ENCODE measurements at regions not wholly inside any gene's neighbourhood (a gene's known extent, or its start where the extent isn't known, plus 50 kb on each side); places are given as distances from the start of the nearest gene placed in this dataset.
A peak's percentile ranks its signal among the peaks of the same experiment; 100 is the strongest.

- CTCF ChIA-PET = interaction anchor here (0.7 kb wide), 1 partner anchor 128 kb away, joined by 3 read pairs; no protein-coding TSS in a partner anchor
- Histone ChIP-seq H3K4me2 (no peak overlapping the region), H3K9me3 (no peaks in the 10 kb centered on the region), H3K4me3 (no peak overlapping the region), H3K4me1 (no peaks in the 10 kb centered on the region), H3K27ac (no peak overlapping the region)
- 14% methylated on average over 2 of the region's 2 CpGs for WGBS (ENCODE audit: missing lambda C conversion rate)
- DNase-seq (ENCODE audit: low read depth in 1 of 2, low spot score in 1 of 2) (no peak), FAIRE-seq (peak; percentile 32), ATAC-seq (no peak)
- POLR2A ChIA-PET = no interaction called here
- TF ChIP-seq HMGXB4 (CRISPR knock-in tag; IDR thresholded peaks at IDR 0.05; ENCODE audit: borderline replicate concordance) (no peak), EHF (CRISPR knock-in tag; IDR thresholded peaks at IDR 0.05) (no peak), RAD21 (conservative IDR thresholded peaks at IDR 0.05 in 1 of 2, IDR thresholded peaks at IDR 0.05 in 1 of 2) (no peak), MAX (IDR thresholded peaks at IDR 0.05) (no peak), HOXA7 (CRISPR knock-in tag; IDR thresholded peaks at IDR 0.05) (no peak), CHD2 (IDR thresholded peaks at IDR 0.05; ENCODE audit: low read length, partially characterized antibody) (no peak), ZNF302 (CRISPR knock-in tag; IDR thresholded peaks at IDR 0.05) (no peak), BHLHE40 (IDR thresholded peaks at IDR 0.05; ENCODE audit: low read depth, low read length) (no peak), ELK1 (IDR thresholded peaks at IDR 0.05; ENCODE audit: low read depth, low read length) (no peak), SREBF2 (IDR thresholded peaks at IDR 0.05) (no peak), TP53 (CRISPR knock-in tag; IDR thresholded peaks at IDR 0.05) (no peak), REST (IDR thresholded peaks at IDR 0.05) (no peak), GATA3 (IDR thresholded peaks at IDR 0.05; ENCODE audit: borderline replicate concordance) (no peak), ATOH8 (CRISPR knock-in tag; IDR thresholded peaks at IDR 0.05; ENCODE audit: low read depth) (no peak), HOXB13 (CRISPR knock-in tag; IDR thresholded peaks at IDR 0.05; ENCODE audit: low read depth) (no peak), EHMT2 (IDR thresholded peaks at IDR 0.05; ENCODE audit: low read depth) (no peak), RNF2 (IDR thresholded peaks at IDR 0.05; ENCODE audit: borderline replicate concordance, low read depth) (no peak), CBX2 (IDR thresholded peaks at IDR 0.05; ENCODE audit: borderline replicate concordance, low read depth) (no peak), HDAC2 (IDR thresholded peaks at IDR 0.05) (no peak)
Observed at GRCh38 chr7:41084381-41084780, 618.5 kb downstream of the INHBA start.

- Histone ChIP-seq H3K4me1 (no peaks in the 10 kb centered on the region), H3K9me3 (no peaks in the 10 kb centered on the region), H3K27ac (no peak overlapping the region), H3K4me2 (no peak overlapping the region), H3K4me3 (no peak overlapping the region)
- DNase-seq (ENCODE audit: low read depth in 1 of 2, low spot score in 1 of 2) = no peak
- CTCF ChIA-PET = no interaction called here
- no peak for ATAC-seq
- POLR2A ChIA-PET = no interaction called here
- no peak for FAIRE-seq
- TF ChIP-seq BHLHE40 (IDR thresholded peaks at IDR 0.05; ENCODE audit: low read depth, low read length) (no peak), POLR2A (IDR thresholded peaks at IDR 0.05; ENCODE audit: low read length) (no peak), EP300 (IDR thresholded peaks at IDR 0.05) (no peak), HOXB5 (CRISPR knock-in tag; IDR thresholded peaks at IDR 0.05) (no peak), RNF2 (IDR thresholded peaks at IDR 0.05; ENCODE audit: borderline replicate concordance, low read depth) (no peak), CBX8 (IDR thresholded peaks at IDR 0.05) (no peak), ESRRA (IDR thresholded peaks at IDR 0.05; ENCODE audit: borderline replicate concordance, low read length) (no peak), HEYL (CRISPR knock-in tag; IDR thresholded peaks at IDR 0.05) (no peak), RAD21 (conservative IDR thresholded peaks at IDR 0.05 in 1 of 2, IDR thresholded peaks at IDR 0.05 in 1 of 2) (no peak), RARB (CRISPR knock-in tag; IDR thresholded peaks at IDR 0.05) (no peak), MAZ (IDR thresholded peaks at IDR 0.05; ENCODE audit: borderline replicate concordance, low read depth, low read length) (no peak), JUNB (IDR thresholded peaks at IDR 0.05) (no peak), ZC3H11A (IDR thresholded peaks at IDR 0.05) (no peak), RCOR1 (IDR thresholded peaks at IDR 0.05; ENCODE audit: low read depth, low read length) (no peak), PBX3 (IDR thresholded peaks at IDR 0.05) (no peak), ZFP36 (IDR thresholded peaks at IDR 0.05; ENCODE audit: borderline replicate concordance, partially characterized antibody) (no peak)
- 31% methylated on average over 3 of the region's 3 CpGs for WGBS (ENCODE audit: missing lambda C conversion rate)
Observed at GRCh38 chr7:41069635-41070034, 633.3 kb downstream of the INHBA start.

Measured in A549 (cell line).